Muscle layer of duodenum (tissue), 2 donors: ENCODE measurements at regions not wholly inside any gene's neighbourhood (a gene's known extent, or its start where the extent isn't known, plus 50 kb on each side); places are given as distances from the start of the nearest gene placed in this dataset.

Experiments used
- H3K27ac ChIP-seq: one replicate; pipeline ENCODE4 v1.7.0; 2013; ENCODE audit warnings: mild to moderate bottlenecking, low read length
- H3K27me3 ChIP-seq: one replicate; pipeline ENCODE4 v1.7.0; 2013; ENCODE audit warnings: low read depth, mild to moderate bottlenecking, control low read depth, low read length
- H3K36me3 ChIP-seq, 2 donors: one replicate each; pipeline ENCODE4 v1.7.0; 2013; ENCODE audit warnings: low read length in 2 of 2, control low read depth in 1 of 2, mild to moderate bottlenecking in 1 of 2; ENCODE audit not compliant: insufficient read depth in 2 of 2, control insufficient read depth in 1 of 2
- H3K4me1 ChIP-seq, 2 donors: one replicate each; pipeline ENCODE4 v1.7.0; 2013; ENCODE audit warnings: low read length in 2 of 2, mild to moderate bottlenecking in 2 of 2, control low read depth in 1 of 2, moderate library complexity in 1 of 2; ENCODE audit not compliant: insufficient read depth in 2 of 2, control insufficient read depth in 1 of 2
- H3K4me3 ChIP-seq, 2 donors: one replicate each; pipeline ENCODE4 v1.7.0; 2013; ENCODE audit warnings: low read length in 2 of 2, low read depth in 1 of 2, mild to moderate bottlenecking in 1 of 2
- H3K9me3 ChIP-seq, 2 donors: one replicate each; pipeline ENCODE4 v1.7.0; 2013; ENCODE audit warnings: low read length in 2 of 2, control low read depth in 1 of 2, mild to moderate bottlenecking in 1 of 2; ENCODE audit not compliant: control insufficient read depth in 1 of 2
- donor health status: healthy.

DNA sequence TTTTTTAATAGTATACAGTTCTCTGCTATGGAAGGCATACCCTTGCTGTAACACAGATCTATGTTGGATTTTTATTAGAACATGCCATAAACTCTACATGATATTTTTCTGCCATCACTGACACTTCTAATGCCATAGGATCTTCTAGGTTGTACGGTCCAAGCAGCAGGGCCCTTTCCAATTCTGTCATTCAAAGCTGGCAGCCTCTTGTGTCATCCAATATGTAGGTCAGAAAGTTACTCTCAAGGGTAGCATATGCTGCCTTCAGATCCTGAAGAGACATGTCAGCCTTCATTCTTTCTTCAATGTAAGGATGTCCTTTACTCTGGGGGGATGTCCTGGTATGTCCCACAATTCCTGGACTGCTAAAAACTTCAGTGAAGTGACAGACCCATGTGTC, 629.2 kb upstream of the USP24 start:
- Histone ChIP-seq H3K4me1 (no peaks in the 10 kb centered on the region), H3K36me3 (no peaks in the 10 kb centered on the region), H3K9me3 (no peaks in the 10 kb centered on the region), H3K27me3 (no peaks in the 10 kb centered on the region), H3K27ac (no peak overlapping the region), H3K4me3 (no peak overlapping the region)

DNA sequence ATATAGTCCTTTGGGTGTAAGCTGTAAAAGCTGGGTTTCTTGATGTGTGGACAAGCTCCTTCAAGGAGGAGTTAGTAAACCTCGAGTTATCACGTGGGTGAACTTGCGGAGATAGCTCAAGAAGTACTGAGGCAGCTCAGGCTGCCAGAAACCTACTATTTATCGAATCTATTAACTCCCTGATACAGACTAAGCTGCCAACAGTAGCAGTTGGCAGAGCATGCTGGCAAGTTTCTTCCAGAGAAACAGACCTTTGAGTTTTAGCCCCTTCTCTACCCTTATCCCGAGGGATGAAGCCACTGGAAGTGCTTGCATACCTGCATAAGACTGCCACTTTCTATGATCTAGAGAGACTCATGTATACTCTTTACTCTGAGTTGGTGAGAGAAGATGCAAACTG, 624.5 kb upstream of the USP24 start:
- Histone ChIP-seq H3K4me3 (no peak overlapping the region), H3K9me3 (no peaks in the 10 kb centered on the region), H3K36me3 (no peaks in the 10 kb centered on the region), H3K27ac (no peak overlapping the region), H3K4me1 (no peaks in the 10 kb centered on the region), H3K27me3 (no peaks in the 10 kb centered on the region)

DNA sequence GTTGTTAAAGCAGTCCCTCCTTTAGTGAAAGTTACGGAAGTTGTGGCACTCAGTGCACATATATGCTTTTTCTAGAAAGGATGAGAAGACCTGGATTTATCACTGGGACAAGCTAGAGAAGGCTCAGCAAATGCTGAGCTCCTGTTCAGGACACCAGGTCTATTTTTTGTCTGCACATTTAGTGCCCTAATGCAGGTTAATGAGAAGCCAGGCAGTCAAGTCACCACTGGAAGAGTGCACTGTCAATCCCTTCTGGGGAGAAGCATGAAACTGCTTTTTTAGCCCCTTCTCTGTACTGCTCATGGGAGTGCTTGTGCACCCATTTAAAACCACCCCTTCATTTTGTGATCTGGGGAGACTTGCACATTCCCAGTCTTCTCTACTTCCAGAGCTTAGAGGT, 624.1 kb upstream of the USP24 start:
- Histone ChIP-seq H3K27ac (no peak overlapping the region), H3K4me3 (no peak overlapping the region), H3K4me1 (peaks cover 0 to under 1% of the 10 kb centered on the region in 2 donors), H3K36me3 (no peaks in the 10 kb centered on the region), H3K9me3 (no peaks in the 10 kb centered on the region), H3K27me3 (no peaks in the 10 kb centered on the region)

DNA sequence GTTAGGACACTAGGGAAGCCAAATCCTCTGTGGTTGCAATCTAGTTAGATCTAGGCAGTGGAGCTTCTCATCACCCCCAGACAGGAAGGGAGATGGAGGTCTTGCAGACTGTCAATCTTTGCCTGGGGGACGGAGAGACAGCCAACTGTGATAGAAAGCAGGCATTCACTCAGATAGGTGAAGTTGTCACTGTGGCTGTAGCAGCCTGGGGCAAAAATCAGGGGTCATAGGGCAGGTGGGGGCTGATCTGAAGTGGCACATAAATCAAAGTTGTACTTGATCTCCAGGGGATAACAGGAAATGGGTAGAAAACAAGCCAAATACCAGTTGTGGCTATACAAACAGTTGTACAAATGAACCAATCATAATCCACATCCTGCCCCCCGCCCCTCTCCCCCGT, 620.9 kb upstream of the USP24 start:
- Histone ChIP-seq H3K27me3 (no peaks in the 10 kb centered on the region), H3K27ac (no peak overlapping the region), H3K4me1 (peaks cover 0 to 6% of the 10 kb centered on the region in 2 donors), H3K9me3 (no peaks in the 10 kb centered on the region), H3K36me3 (no peaks in the 10 kb centered on the region), H3K4me3 (no peak overlapping the region)

DNA sequence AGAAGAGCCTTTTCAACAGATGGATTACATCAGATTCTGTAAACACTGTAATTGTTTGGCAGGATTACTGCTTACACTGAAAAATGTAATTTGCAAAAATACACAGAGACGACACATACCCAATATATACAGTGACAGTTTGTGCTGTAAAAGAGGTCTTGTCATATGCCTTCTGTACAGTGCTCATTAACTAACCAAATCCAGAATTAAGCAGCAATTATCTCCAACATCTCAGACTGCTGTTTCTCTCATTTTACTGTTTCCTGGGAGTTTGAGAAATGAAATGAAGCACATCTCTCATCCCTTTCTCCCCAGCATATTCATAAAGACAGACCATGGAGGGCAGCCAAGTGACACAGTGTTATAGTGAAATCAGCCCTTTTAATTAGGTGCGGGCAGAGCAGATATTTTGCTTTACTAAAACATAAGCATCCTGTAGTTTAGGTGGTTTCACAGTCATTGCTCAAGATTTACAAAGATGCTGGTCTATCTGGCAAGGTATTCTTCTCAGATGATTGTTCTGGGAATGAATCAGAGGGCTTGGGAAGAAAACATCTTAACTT, 618.4 kb upstream of the USP24 start:
- Histone ChIP-seq H3K4me3 (no peak overlapping the region), H3K27me3 (no peaks in the 10 kb centered on the region), H3K9me3 (no peaks in the 10 kb centered on the region), H3K36me3 (no peaks in the 10 kb centered on the region), H3K4me1 (peaks cover 0 to 6% of the 10 kb centered on the region in 2 donors), H3K27ac (peak overlapping the region; percentile 36)

DNA sequence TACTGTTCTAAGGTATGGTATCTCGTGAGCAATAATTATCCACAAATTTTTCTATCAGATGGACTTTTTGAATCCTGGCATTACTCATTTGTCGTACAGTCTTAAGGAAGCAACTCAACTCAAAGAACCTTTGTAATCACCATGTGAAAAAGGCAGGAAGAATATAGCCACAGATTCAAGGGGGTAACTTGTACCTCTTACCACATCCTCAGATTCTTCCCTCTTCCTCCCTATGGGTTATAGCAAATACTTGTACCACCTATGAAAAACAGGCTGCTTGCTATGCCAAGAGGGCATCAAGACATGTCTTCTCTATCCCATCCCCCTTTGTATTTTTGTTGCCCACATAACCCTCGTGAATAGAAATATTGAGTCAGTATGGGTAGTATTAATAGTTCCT, 616.6 kb upstream of the USP24 start:
- Histone ChIP-seq H3K36me3 (no peaks in the 10 kb centered on the region), H3K9me3 (no peaks in the 10 kb centered on the region), H3K4me1 (peaks cover 0 to 6% of the 10 kb centered on the region in 2 donors), H3K27ac (no peak overlapping the region), H3K27me3 (no peaks in the 10 kb centered on the region), H3K4me3 (no peak overlapping the region)

DNA sequence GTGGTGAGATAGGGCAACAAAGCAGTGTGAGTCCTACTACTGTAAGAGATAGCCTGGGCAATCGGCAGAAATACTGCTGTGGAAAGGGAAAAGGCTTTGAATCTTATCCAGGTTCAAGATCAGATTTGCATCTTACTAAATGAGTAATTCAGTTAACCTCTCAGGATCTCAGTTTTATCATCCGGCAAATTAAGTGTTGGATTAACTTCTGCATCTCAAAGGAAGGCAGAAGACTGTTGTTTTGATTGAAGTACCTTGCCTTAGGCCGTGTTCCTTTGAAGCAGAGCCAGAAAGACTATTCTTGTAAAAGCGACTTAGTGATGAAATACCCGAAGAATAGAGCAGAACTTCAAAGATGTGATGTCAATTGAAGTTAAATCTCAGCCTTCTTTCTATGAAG, 612.9 kb upstream of the USP24 start:
- Histone ChIP-seq H3K27ac (no peak overlapping the region), H3K27me3 (no peaks in the 10 kb centered on the region), H3K9me3 (no peaks in the 10 kb centered on the region), H3K4me3 (no peak overlapping the region), H3K36me3 (no peaks in the 10 kb centered on the region), H3K4me1 (no peaks in the 10 kb centered on the region)

DNA sequence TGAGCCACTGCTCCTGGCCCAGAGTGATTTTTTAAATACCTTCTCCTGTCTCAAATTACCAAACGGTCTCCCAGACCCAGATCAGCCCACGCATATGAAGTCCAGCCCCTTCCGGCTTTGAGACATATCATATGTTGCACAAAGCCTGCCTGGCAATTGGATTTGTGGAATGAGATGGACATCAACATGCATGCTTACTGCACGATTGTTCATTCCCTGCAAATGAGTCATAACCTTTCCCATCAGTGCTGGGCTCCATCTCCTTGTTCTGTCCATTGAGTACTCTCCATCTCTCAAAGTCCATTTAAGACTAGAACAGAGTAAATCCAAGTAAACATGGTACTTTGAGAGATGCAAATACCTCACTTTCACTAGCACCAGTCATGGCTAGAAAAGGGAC, 612.2 kb upstream of the USP24 start:
- H3K27ac ChIP-seq: no peak overlapping the region
- H3K27me3 ChIP-seq: no peaks in the 10 kb centered on the region
- H3K4me1 ChIP-seq: no peaks in the 10 kb centered on the region
- no peak overlapping the region for H3K4me3 ChIP-seq
- no peaks in the 10 kb centered on the region for H3K36me3 ChIP-seq
- no peaks in the 10 kb centered on the region for H3K9me3 ChIP-seq

DNA sequence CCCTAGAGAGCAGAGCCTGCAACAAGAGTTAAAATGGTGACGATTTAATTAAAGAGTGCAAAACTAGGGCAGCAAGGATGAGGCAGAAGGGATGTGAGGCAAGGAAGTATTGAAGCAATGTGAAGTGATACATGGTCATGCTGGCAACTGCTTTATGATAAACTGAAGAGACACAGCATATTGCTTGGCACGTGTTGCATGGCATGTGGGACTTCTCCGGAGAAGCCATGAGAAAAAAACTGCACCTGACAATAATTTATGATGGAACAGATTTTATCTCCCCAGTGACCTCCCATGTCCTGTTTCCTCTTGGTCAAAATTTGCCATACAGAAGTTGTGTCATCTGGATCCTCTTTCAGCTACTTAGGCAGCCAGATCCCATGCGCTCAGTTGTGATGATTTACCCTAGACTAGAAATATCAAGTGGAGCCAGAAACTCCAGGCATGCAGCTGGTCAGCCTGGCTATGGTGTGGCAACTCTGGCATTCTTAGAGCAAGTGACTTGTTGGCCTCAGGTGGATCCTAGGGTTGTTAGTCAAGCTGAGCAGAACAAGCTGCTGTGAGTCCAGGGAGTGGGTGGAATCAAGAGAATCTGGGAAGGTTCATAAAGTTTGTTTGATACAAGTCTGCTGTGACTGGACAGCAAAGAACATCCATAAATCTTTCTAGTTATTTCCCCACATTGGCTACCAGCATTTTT, 611.4 kb upstream of the USP24 start:
- Histone ChIP-seq H3K4me1 (no peaks in the 10 kb centered on the region), H3K27ac (no peak overlapping the region), H3K27me3 (no peaks in the 10 kb centered on the region), H3K36me3 (no peaks in the 10 kb centered on the region), H3K4me3 (no peak overlapping the region), H3K9me3 (no peaks in the 10 kb centered on the region)

DNA sequence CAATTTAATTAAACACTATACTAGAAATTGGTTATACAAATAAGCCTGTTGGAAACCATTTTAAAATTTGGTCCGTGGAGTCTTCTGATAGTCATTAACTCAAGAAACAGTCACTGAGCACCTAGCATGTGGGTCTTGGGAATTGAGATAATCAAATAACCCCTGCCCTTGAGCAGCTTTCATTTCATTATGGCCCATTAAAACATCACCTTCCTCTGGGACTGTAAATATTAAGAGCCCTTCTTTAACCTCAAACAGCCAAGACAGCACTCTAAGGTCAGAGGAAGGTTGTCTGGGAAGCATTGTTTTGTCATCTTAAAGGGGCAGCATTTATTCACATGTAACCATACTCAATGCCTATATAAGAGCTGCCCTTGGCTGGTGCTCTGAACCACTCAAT, 610.3 kb upstream of the USP24 start:
- Histone ChIP-seq H3K27me3 (no peaks in the 10 kb centered on the region), H3K36me3 (no peaks in the 10 kb centered on the region), H3K4me3 (no peak overlapping the region), H3K4me1 (no peaks in the 10 kb centered on the region), H3K27ac (no peak overlapping the region), H3K9me3 (no peaks in the 10 kb centered on the region)

DNA sequence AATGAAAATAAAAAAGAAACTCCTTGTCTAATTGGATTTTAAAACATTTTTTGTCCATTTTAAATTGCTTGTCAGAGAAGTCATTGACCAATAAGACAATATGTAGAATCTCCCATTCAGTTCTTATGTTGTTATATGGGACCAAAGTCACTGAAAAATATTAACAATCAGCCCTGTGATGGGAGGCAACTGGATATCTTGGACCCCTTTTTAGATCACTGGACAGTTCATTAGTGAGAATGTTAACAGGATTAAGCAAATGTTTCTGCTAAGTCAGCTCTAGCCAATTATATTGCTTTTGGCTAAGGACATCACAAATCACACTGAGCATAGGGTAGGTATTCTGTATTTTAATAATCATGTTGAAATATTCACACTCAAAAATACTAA, 609.1 kb upstream of the USP24 start:
- Histone ChIP-seq H3K27me3 (no peaks in the 10 kb centered on the region), H3K27ac (no peak overlapping the region), H3K9me3 (no peaks in the 10 kb centered on the region), H3K4me3 (no peak overlapping the region), H3K4me1 (no peaks in the 10 kb centered on the region), H3K36me3 (no peaks in the 10 kb centered on the region)
